Globus pallidus (tissue), 1 donor: ENCODE measurements at regions not wholly inside any gene's neighbourhood (a gene's known extent, or its start where the extent isn't known, plus 50 kb on each side); places are given as distances from the start of the nearest gene placed in this dataset.
"Not testable (repeated sequence)": the region's sequence is repeated elsewhere in the genome, so short reads cannot be mapped to it uniquely, and the experiment has no call there.

Experiments used
- DNase-seq: peaks from one replicate; pipeline ENCODE4 v3.0.0-alpha.2; 2015; ENCODE audit warnings: low spot score

- DNase-seq = no peak
Measured at GRCh38 chrX:42832764-42833549, 55.0 kb upstream of the PPP1R2C start.

- DNase-seq = not testable (repeated sequence)
Measured at GRCh38 chrX:42833550-42833940, 55.6 kb upstream of the PPP1R2C start.

GRCh38 chrX:42837101-42837726 is 59.3 kb upstream of the PPP1R2C start:
- DNase-seq = peak; percentile 7

GRCh38 chrX:42837747-42838146 is 59.8 kb upstream of the PPP1R2C start:
- DNase-seq = no peak

- no peak for DNase-seq
Measured at GRCh38 chrX:42839632-42840031, 61.7 kb upstream of the PPP1R2C start.

- no peak for DNase-seq
Measured at GRCh38 chrX:42846741-42847140, 68.8 kb upstream of the PPP1R2C start.

GRCh38 chrX:42855259-42855658 is 77.3 kb upstream of the PPP1R2C start:
- DNase-seq = no peak

- no peak for DNase-seq
Measured at GRCh38 chrX:42857766-42858165, 79.8 kb upstream of the PPP1R2C start.

GRCh38 chrX:42869011-42869410 is 91.0 kb upstream of the PPP1R2C start:
- no peak for DNase-seq

GRCh38 chrX:42869659-42870476 is 91.9 kb upstream of the PPP1R2C start:
- DNase-seq = no peak

GRCh38 chrX:42886519-42886918 is 108.6 kb upstream of the PPP1R2C start:
- no peak for DNase-seq

GRCh38 chrX:42900947-42901346 is 123.0 kb upstream of the PPP1R2C start:
- DNase-seq = no peak

- DNase-seq = no peak
Measured at GRCh38 chrX:42902513-42902912, 124.5 kb upstream of the PPP1R2C start.

- no peak for DNase-seq
Measured at GRCh38 chrX:42920752-42921151, 142.8 kb upstream of the PPP1R2C start.

- DNase-seq = no peak
Measured at GRCh38 chrX:42930071-42930470, 152.1 kb upstream of the PPP1R2C start.

- DNase-seq = no peak
Measured at GRCh38 chrX:42930951-42931350, 153.0 kb upstream of the PPP1R2C start.

- no peak for DNase-seq
Measured at GRCh38 chrX:42933187-42933586, 155.2 kb upstream of the PPP1R2C start.

- DNase-seq = no peak
Measured at GRCh38 chrX:42934020-42934726, 156.2 kb upstream of the PPP1R2C start.

GRCh38 chrX:42941671-42942070 is 163.7 kb upstream of the PPP1R2C start:
- no peak for DNase-seq

GRCh38 chrX:42943051-42943974 is 165.3 kb upstream of the PPP1R2C start:
- no peak for DNase-seq

- DNase-seq = no peak
Measured at GRCh38 chrX:42944381-42944998, 166.5 kb upstream of the PPP1R2C start.
